HepG2 (cell line): ENCODE measurements at regions not wholly inside any gene's neighbourhood (a gene's known extent, or its start where the extent isn't known, plus 50 kb on each side); places are given as distances from the start of the nearest gene placed in this dataset.

Experiments
- ATAC-seq: fragments of 200-7000 bp; cut with Tn5 transposase; 3 replicates; pipeline ENCODE4 v1.9.1; 2020; ENCODE audit warnings: mild to moderate bottlenecking, moderate library complexity
- BruUV-seq: library from RNA; stranded (reverse); fragments of 400-500 nt; replicated peaks from 2 replicates; lab custom pipeline; 2021; lab: Mats Ljungman, UMichigan
- CTCF ChIA-PET: fragments of 300-600 bp; formaldehyde crosslinking; extraction: SDS; loops from one replicate; lab custom pipeline; 2021; ENCODE audit warnings: low total read pairs, inconsistent platforms, low intra/inter-chr PET ratio; lab: Yijun Ruan, JAX
- POLR2A ChIA-PET: fragments of 350-600 bp; sonication (Branson Sonifier 250); formaldehyde crosslinking; loops from one replicate; lab custom pipeline; 2020; ENCODE audit warnings: antibody characterized with exemption, inconsistent platforms; lab: Yijun Ruan, JAX
- DNase-seq: peaks from one replicate; pipeline ENCODE4 v3.0.0-alpha.2; 2015; ENCODE audit warnings: low spot score
- FAIRE-seq: peaks from 3 replicates; lab custom pipeline; 2011; peaks lifted over from hg19 to GRCh38; lab: Jason Lieb, UNC
- H2AFZ ChIP-seq: one replicate; pipeline ENCODE4 v1.6.1; 2011; ENCODE audit warnings: low read length, inconsistent platforms
- H3K27ac ChIP-seq: fragments of 300-600 bp; 3 replicates; pipeline ENCODE4 v1.8.0; 2011; ENCODE audit warnings: mixed run types, mild to moderate bottlenecking, mixed read lengths, low read length, inconsistent platforms; ENCODE audit not compliant: insufficient read depth; ENCODE audit errors: extremely low read length
- H3K27me3 ChIP-seq, 2 experiments: fragments of 200-600 bp in 1 of 2; 2 replicates in 1 of 2; 3 replicates in 1 of 2; pipeline versions ENCODE4 v1.6.0 to v1.8.0; 2011; ENCODE audit warnings: low read length in 2 of 2, mild to moderate bottlenecking in 2 of 2, moderate library complexity in 2 of 2, inconsistent platforms in 1 of 2; ENCODE audit not compliant: insufficient read depth in 2 of 2, control insufficient read depth in 1 of 2
- H3K36me3 ChIP-seq, 2 experiments: fragments of 200-600 bp in 1 of 2; replicated peaks in 1 of 2; 2 replicates in 1 of 2; 3 replicates in 1 of 2; pipeline versions ENCODE4 v1.5.1 to v1.8.0; 2011; ENCODE audit warnings: low read length in 2 of 2, inconsistent platforms in 1 of 2; ENCODE audit not compliant: insufficient read depth in 2 of 2, control insufficient read depth in 1 of 2
- H3K4me1 ChIP-seq: 2 replicates; pipeline ENCODE4 v1.5.1; 2012; ENCODE audit warnings: low read length, inconsistent platforms; ENCODE audit not compliant: insufficient read depth
- H3K4me2 ChIP-seq: 2 replicates; pipeline ENCODE4 v1.6.0; 2011; ENCODE audit warnings: low read depth, low read length, inconsistent platforms
- H3K4me3 ChIP-seq, 3 experiments: fragments of 200-600 bp in 1 of 3; sonication (generic), shearing (Covaris generic) in 1 of 3; replicated peaks in 1 of 3; 2 replicates each; pipeline ENCODE4 v1.5.1; 2011 to 2016; ENCODE audit warnings: low read length in 3 of 3, inconsistent platforms in 2 of 3, low read depth in 2 of 3, mild to moderate bottlenecking in 2 of 3, control low read depth in 1 of 3, mixed read lengths in 1 of 3; ENCODE audit not compliant: insufficient read depth in 1 of 3
- H3K79me2 ChIP-seq: one replicate; pipeline ENCODE4 v1.6.1; 2011; ENCODE audit warnings: low read length, inconsistent platforms; ENCODE audit not compliant: insufficient read depth
- H3K9ac ChIP-seq: 2 replicates; pipeline ENCODE4 v1.6.0; 2011; ENCODE audit warnings: mild to moderate bottlenecking, low read depth, low read length, inconsistent platforms; ENCODE audit not compliant: insufficient read depth
- H3K9me3 ChIP-seq: 2 replicates; pipeline ENCODE4 v1.5.1; 2012; ENCODE audit warnings: mild to moderate bottlenecking, low read length
- H4K20me1 ChIP-seq: 2 replicates; pipeline ENCODE4 v1.6.0; 2011; ENCODE audit warnings: inconsistent platforms, mild to moderate bottlenecking, low read length, moderate library complexity; ENCODE audit not compliant: insufficient read depth
- EED ChIP-seq: sonication (generic); formaldehyde crosslinking; IDR thresholded peaks from 2 replicates; pipeline ENCODE4 v1.5.0; 2020; ENCODE audit warnings: mild to moderate bottlenecking, missing genetic modification reagents
- FOXK2 ChIP-seq: fragments of 450-650 bp; IDR thresholded peaks from 2 replicates; pipeline ENCODE4 v1.6.1; 2016
- NFKB2 ChIP-seq: sonication (generic); formaldehyde crosslinking; IDR thresholded peaks from 2 replicates; pipeline ENCODE4 v1.4.0; 2020; ENCODE audit warnings: missing genetic modification reagents, borderline replicate concordance
- TEAD2 ChIP-seq: sonication (generic); formaldehyde crosslinking; IDR thresholded peaks from 2 replicates; pipeline ENCODE4 v1.9.0; 2021; ENCODE audit warnings: missing genetic modification reagents
- ZBTB37 ChIP-seq: sonication (generic); formaldehyde crosslinking; IDR thresholded peaks from 2 replicates; pipeline ENCODE4 v1.4.0; 2020; ENCODE audit warnings: mild to moderate bottlenecking, missing genetic modification reagents
- ZNF136 ChIP-seq: sonication (generic); formaldehyde crosslinking; IDR thresholded peaks from 2 replicates; pipeline ENCODE4 v1.8.1; 2022; ENCODE audit warnings: low read depth, mild to moderate bottlenecking, moderate library complexity, missing genetic modification reagents
- ZNF251 ChIP-seq: sonication (generic); formaldehyde crosslinking; IDR thresholded peaks from 2 replicates; pipeline ENCODE4 v1.9.0; 2021; ENCODE audit warnings: mild to moderate bottlenecking, missing genetic modification reagents
- ZNF274 ChIP-seq: sonication (generic); formaldehyde crosslinking; IDR thresholded peaks from 2 replicates; pipeline ENCODE4 v1.5.1; 2020; ENCODE audit warnings: mild to moderate bottlenecking, missing genetic modification reagents
- ZNF354B ChIP-seq: sonication (generic); formaldehyde crosslinking; IDR thresholded peaks from 2 replicates; pipeline ENCODE4 v1.8.0; 2022; ENCODE audit warnings: mild to moderate bottlenecking, missing genetic modification reagents
- ZNF577 ChIP-seq: sonication (generic); formaldehyde crosslinking; IDR thresholded peaks from 2 replicates; pipeline ENCODE4 v1.4.0; 2020; ENCODE audit warnings: mild to moderate bottlenecking, low read depth, missing genetic modification reagents, borderline replicate concordance
- ZNF768 ChIP-seq: sonication (generic); formaldehyde crosslinking; IDR thresholded peaks from 2 replicates; pipeline ENCODE4 v1.4.0; 2020; ENCODE audit warnings: missing genetic modification reagents
- ZNF788 ChIP-seq: sonication (generic); formaldehyde crosslinking; IDR thresholded peaks from 2 replicates; pipeline ENCODE4 v1.5.0; 2020; ENCODE audit warnings: mild to moderate bottlenecking, missing genetic modification reagents, borderline replicate concordance
- WGBS: methylation state at CpG from one replicate; pipeline ENCODE4 v1.1.6; 2017; ENCODE audit warnings: low lambda C conversion rate; 5-methylcytosine and 5-hydroxymethylcytosine counted together
- in situ Hi-C: cut with HindIII; loops from 2 replicates; pipeline ENCODE4 v1.10.0; 2017; ENCODE audit warnings: low pct_unique_long_range_greater_than_20kb; ENCODE audit not compliant: extremely low pct_ligation_motif_present
- intact Hi-C: fragments of 100-400 bp; cut with micrococcal nuclease; formaldehyde crosslinking; loops from one replicate; pipeline ENCODE4 v1.10.0; 2022; ENCODE audit not compliant: unreplicated experiment
- TF ChIP-seq, protein P1 (sequence below): sonication (generic); formaldehyde crosslinking; IDR thresholded peaks from one replicate; pipeline ENCODE4 v1.5.1; 2020; ENCODE audit warnings: mild to moderate bottlenecking, missing genetic modification reagents; ENCODE audit errors: not compliant biosample characterization
- TF ChIP-seq, protein P2 (sequence below): IDR thresholded peaks from 2 replicates; pipeline ENCODE4 v1.6.1; 2016; ENCODE audit warnings: low read depth, borderline replicate concordance
- TF ChIP-seq, protein P3 (sequence below): sonication (generic); formaldehyde crosslinking; IDR thresholded peaks from 2 replicates; pipeline ENCODE4 v1.8.1; 2023; ENCODE audit warnings: mild to moderate bottlenecking, missing genetic modification reagents

DNA sequence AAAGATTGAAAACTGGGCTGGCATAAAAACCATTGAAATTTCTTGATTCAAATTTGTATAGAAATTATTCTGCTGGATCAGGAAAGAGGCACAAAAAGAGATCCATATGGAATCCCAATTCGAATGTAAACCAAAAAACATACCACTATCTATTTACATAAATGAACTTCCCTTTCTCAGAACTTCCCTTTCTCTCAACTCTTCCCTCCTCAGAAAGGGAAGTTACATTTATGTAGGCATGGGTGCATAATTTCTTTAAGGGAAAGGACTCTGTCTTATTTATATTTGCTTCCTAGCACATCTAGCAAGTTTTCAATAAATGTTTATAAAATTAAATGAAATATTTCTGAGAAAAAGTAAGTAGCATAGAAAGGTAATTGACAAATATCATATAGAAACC, 398.1 kb upstream of the ATP5MC3 start:
- H3K4me1 ChIP-seq = peaks cover 14% of the 10 kb centered on the region
- no peaks in the 10 kb centered on the region for H3K36me3 ChIP-seq
- no peak overlapping the region for H2AFZ ChIP-seq
- FAIRE-seq (no peak), DNase-seq (no peak), ATAC-seq (no peak)
- no peak overlapping the region for H3K27ac ChIP-seq
- no peaks in the 10 kb centered on the region for H3K79me2 ChIP-seq
- no peak for TF ChIP-seq ZNF251
- TF ChIP-seq, protein P1, sequence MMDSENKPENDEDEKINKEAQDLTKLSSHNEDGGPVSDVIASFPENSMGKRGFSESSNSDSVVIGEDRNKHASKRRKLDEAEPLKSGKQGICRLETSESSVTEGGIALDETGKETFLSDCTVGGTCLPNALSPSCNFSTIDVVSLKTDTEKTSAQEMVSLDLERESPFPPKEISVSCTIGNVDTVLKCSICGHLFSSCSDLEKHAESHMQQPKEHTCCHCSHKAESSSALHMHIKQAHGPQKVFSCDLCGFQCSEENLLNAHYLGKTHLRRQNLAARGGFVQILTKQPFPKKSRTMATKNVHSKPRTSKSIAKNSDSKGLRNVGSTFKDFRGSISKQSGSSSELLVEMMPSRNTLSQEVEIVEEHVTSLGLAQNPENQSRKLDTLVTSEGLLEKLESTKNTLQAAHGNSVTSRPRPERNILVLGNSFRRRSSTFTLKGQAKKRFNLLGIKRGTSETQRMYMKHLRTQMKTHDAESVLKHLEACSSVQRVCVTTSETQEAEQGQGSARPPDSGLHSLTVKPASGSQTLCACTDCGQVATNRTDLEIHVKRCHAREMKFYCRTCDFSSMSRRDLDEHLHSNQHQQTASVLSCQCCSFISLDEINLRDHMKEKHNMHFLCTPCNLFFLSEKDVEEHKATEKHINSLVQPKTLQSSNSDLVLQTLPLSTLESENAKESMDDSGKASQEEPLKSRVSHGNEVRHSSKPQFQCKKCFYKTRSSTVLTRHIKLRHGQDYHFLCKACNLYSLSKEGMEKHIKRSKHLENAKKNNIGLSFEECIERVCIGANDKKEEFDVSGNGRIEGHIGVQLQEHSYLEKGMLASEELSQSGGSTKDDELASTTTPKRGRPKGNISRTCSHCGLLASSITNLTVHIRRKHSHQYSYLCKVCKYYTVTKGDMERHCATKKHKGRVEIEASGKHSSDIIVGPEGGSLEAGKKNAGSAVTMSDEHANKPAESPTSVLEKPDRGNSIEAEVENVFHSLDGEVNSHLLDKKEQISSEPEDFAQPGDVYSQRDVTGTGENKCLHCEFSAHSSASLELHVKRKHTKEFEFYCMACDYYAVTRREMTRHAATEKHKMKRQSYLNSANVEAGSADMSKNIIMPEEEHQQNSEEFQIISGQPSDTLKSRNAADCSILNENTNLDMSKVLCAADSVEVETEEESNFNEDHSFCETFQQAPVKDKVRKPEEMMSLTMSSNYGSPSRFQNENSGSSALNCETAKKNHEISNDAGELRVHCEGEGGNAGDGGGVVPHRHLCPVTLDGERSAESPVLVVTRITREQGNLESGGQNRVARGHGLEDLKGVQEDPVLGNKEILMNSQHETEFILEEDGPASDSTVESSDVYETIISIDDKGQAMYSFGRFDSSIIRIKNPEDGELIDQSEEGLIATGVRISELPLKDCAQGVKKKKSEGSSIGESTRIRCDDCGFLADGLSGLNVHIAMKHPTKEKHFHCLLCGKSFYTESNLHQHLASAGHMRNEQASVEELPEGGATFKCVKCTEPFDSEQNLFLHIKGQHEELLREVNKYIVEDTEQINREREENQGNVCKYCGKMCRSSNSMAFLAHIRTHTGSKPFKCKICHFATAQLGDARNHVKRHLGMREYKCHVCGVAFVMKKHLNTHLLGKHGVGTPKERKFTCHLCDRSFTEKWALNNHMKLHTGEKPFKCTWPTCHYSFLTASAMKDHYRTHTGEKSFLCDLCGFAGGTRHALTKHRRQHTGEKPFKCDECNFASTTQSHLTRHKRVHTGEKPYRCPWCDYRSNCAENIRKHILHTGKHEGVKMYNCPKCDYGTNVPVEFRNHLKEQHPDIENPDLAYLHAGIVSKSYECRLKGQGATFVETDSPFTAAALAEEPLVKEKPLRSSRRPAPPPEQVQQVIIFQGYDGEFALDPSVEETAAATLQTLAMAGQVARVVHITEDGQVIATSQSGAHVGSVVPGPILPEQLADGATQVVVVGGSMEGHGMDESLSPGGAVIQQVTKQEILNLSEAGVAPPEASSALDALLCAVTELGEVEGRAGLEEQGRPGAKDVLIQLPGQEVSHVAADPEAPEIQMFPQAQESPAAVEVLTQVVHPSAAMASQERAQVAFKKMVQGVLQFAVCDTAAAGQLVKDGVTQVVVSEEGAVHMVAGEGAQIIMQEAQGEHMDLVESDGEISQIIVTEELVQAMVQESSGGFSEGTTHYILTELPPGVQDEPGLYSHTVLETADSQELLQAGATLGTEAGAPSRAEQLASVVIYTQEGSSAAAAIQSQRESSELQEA = no peak
- no peak for TF ChIP-seq NFKB2 (CRISPR knock-in tag)
- TF ChIP-seq, protein P2, sequence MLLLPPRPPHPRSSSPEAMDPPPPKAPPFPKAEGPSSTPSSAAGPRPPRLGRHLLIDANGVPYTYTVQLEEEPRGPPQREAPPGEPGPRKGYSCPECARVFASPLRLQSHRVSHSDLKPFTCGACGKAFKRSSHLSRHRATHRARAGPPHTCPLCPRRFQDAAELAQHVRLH (CRISPR knock-in tag) = no peak
- no peak for TF ChIP-seq TEAD2 (CRISPR knock-in tag)
- no peak for TF ChIP-seq ZNF354B
- no peak for TF ChIP-seq ZNF768 (CRISPR knock-in tag)
- TF ChIP-seq ZBTB37 = no peak
- TF ChIP-seq ZNF788 (CRISPR knock-in tag) = no peak
- TF ChIP-seq ZNF136 (CRISPR knock-in tag) = no peak
- no peak for TF ChIP-seq ZNF274
- TF ChIP-seq, protein P3, sequence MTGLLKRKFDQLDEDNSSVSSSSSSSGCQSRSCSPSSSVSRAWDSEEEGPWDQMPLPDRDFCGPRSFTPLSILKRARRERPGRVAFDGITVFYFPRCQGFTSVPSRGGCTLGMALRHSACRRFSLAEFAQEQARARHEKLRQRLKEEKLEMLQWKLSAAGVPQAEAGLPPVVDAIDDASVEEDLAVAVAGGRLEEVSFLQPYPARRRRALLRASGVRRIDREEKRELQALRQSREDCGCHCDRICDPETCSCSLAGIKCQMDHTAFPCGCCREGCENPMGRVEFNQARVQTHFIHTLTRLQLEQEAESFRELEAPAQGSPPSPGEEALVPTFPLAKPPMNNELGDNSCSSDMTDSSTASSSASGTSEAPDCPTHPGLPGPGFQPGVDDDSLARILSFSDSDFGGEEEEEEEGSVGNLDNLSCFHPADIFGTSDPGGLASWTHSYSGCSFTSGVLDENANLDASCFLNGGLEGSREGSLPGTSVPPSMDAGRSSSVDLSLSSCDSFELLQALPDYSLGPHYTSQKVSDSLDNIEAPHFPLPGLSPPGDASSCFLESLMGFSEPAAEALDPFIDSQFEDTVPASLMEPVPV (CRISPR knock-in tag) = no peak
- TF ChIP-seq EED (CRISPR knock-in tag) = no peak
- TF ChIP-seq FOXK2 = no peak
- TF ChIP-seq ZNF577 = no peak
- H3K4me3 ChIP-seq = no peak overlapping the region
- POLR2A ChIA-PET = no interaction called here
- in situ Hi-C loops (no loop called here), intact Hi-C loops (no loop called here)
- no peak overlapping the region for H3K4me2 ChIP-seq
- CTCF ChIA-PET = no interaction called here
- H3K9me3 ChIP-seq = no peaks in the 10 kb centered on the region
- no peaks in the 10 kb centered on the region for H3K27me3 ChIP-seq
- no TSS peak for BruUV-seq
- 0% methylated on average over 1 of the region's 1 CpG for WGBS
- no peaks in the 10 kb centered on the region for H4K20me1 ChIP-seq
- H3K9ac ChIP-seq = no peak overlapping the region
